A673 (cell line): ENCODE measurements at regions not wholly inside any gene's neighbourhood (a gene's known extent, or its start where the extent isn't known, plus 50 kb on each side); places are given as distances from the start of the nearest gene placed in this dataset.

Source experiments
- CTCF ChIP-seq: fragments of 300-800, 200-600 bp; sonication (generic); conservative IDR thresholded peaks from 2 replicates; pipeline ENCODE4 v1.5.1; 2017; ENCODE audit warnings: low read depth, mild to moderate bottlenecking, antibody characterized with exemption, low read length, moderate library complexity, mixed read lengths
- EZH2 ChIP-seq: fragments of 200-600 bp; sonication (generic); IDR thresholded peaks from 2 replicates; pipeline ENCODE4 v1.6.1; 2017; ENCODE audit warnings: borderline replicate concordance, low read depth, mild to moderate bottlenecking, mixed read lengths, antibody characterized with exemption, low read length; ENCODE audit not compliant: poor library complexity, severe bottlenecking

- TF ChIP-seq CTCF (no peak), EZH2 (no peak)
Observed at GRCh38 chr20:39823224-39823623, 861.1 kb downstream of the DHX35 start.
